ENCODE measurements at regions not wholly inside any gene's neighbourhood (a gene's known extent, or its start where the extent isn't known, plus 50 kb on each side); places are given as distances from the start of the nearest gene placed in this dataset.

- no peaks in the 10 kb centered on the region for H4K20me1 ChIP-seq (ENCODE audit: insufficient read depth)
- no peaks in the 10 kb centered on the region for H3K27me3 ChIP-seq (ENCODE audit: insufficient read depth, low read depth, low read length)
- H3K9ac ChIP-seq (ENCODE audit: low read length) = no peak overlapping the region
- H3K9me3 ChIP-seq (ENCODE audit: low read length) = no peaks in the 10 kb centered on the region
- H2AFZ ChIP-seq (ENCODE audit: low read depth, low read length) = no peak overlapping the region
- no peak overlapping the region for H3K4me3 ChIP-seq (ENCODE audit: low read length)
- H3K27ac ChIP-seq (ENCODE audit: low read length) = no peak overlapping the region
- H3K36me3 ChIP-seq (ENCODE audit: insufficient read depth, low read length) = no peaks in the 10 kb centered on the region
- H3K4me2 ChIP-seq (ENCODE audit: low read length) = no peak overlapping the region
- no peaks in the 10 kb centered on the region for H3K79me2 ChIP-seq (replicated peaks; ENCODE audit: insufficient read depth, low read length)
- H3K9me2 ChIP-seq (ENCODE audit: insufficient read depth, low read length) = no peaks in the 10 kb centered on the region
- H3F3A ChIP-seq (ENCODE audit: insufficient read depth, low read length, poor library complexity, severe bottlenecking) = no peaks in the 10 kb centered on the region
- TF ChIP-seq CTCF (IDR thresholded peaks at IDR 0.05; ENCODE audit: poor library complexity, severe bottlenecking) (no peak), RAD21 (conservative IDR thresholded peaks at IDR 0.05) (no peak), POLR2AphosphoS5 (IDR thresholded peaks at IDR 0.05) (no peak), EZH2 (IDR thresholded peaks at IDR 0.05; ENCODE audit: borderline replicate concordance, insufficient read depth, low read length, poor library complexity, severe bottlenecking) (no peak), REST (IDR thresholded peaks at IDR 0.05; ENCODE audit: borderline replicate concordance) (no peak), MXI1 (conservative IDR thresholded peaks at IDR 0.05; ENCODE audit: poor library complexity, severe bottlenecking) (no peak), TAF1 (IDR thresholded peaks at IDR 0.05; ENCODE audit: low read depth) (no peak), EP300 (conservative IDR thresholded peaks at IDR 0.05; ENCODE audit: poor library complexity, severe bottlenecking) (no peak), SMC3 (conservative IDR thresholded peaks at IDR 0.05; ENCODE audit: poor library complexity) (no peak)
These were observed 305.2 kb upstream of the ARSJ start for GRCh38 chr4:114284629-114285028.

DNA sequence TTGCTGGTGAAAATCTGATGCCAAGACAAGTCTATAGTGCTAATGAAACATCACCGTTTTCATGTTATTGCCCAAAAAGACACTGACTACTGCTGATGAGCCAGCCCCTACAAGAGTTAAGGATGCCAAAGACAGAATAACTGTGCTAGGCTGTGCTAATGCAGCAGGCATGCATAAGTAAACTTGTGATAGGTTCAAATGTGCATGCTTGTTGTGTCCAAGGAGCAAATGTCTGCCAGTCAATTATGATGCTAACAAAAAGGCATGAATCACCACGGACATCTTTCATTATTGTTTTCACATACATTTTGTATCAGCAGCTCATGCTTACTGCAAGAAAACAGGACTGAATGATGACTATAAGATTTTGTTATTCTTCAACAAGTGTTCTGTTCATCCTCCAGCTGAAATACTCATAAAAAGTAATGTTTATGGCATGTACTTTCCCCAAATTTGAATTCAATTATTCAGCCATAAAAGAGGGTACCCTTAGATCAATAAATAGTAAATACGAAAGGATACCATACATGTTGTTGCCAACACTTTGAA lies 306.9 kb upstream of the ARSJ start:
- no peaks in the 10 kb centered on the region for H3K36me3 ChIP-seq (ENCODE audit: insufficient read depth, low read length)
- no peak overlapping the region for H3K4me2 ChIP-seq (ENCODE audit: low read length)
- H2AFZ ChIP-seq (ENCODE audit: low read depth, low read length) = no peak overlapping the region

More for the DNA sequence above, 306.9 kb upstream of the ARSJ start:
- TF ChIP-seq EZH2 (IDR thresholded peaks at IDR 0.05; ENCODE audit: borderline replicate concordance, insufficient read depth, low read length, poor library complexity, severe bottlenecking) (no peak), CTCF (IDR thresholded peaks at IDR 0.05; ENCODE audit: poor library complexity, severe bottlenecking) (no peak), MXI1 (conservative IDR thresholded peaks at IDR 0.05; ENCODE audit: poor library complexity, severe bottlenecking) (no peak), EP300 (conservative IDR thresholded peaks at IDR 0.05; ENCODE audit: poor library complexity, severe bottlenecking) (no peak), POLR2AphosphoS5 (IDR thresholded peaks at IDR 0.05) (no peak), TAF1 (IDR thresholded peaks at IDR 0.05; ENCODE audit: low read depth) (no peak), REST (IDR thresholded peaks at IDR 0.05; ENCODE audit: borderline replicate concordance) (no peak), RAD21 (conservative IDR thresholded peaks at IDR 0.05) (no peak), SMC3 (conservative IDR thresholded peaks at IDR 0.05; ENCODE audit: poor library complexity) (no peak)
- H3K4me3 ChIP-seq (ENCODE audit: low read length) = no peak overlapping the region
- H3K9me2 ChIP-seq (ENCODE audit: insufficient read depth, low read length) = no peaks in the 10 kb centered on the region
- no peaks in the 10 kb centered on the region for H3K9me3 ChIP-seq (ENCODE audit: low read length)
- no peak overlapping the region for H3K9ac ChIP-seq (ENCODE audit: low read length)
- no peaks in the 10 kb centered on the region for H3K27me3 ChIP-seq (ENCODE audit: insufficient read depth, low read depth, low read length)
- no peaks in the 10 kb centered on the region for H3F3A ChIP-seq (ENCODE audit: insufficient read depth, low read length, poor library complexity, severe bottlenecking)
- H3K79me2 ChIP-seq (replicated peaks; ENCODE audit: insufficient read depth, low read length) = no peaks in the 10 kb centered on the region
- no peak overlapping the region for H3K27ac ChIP-seq (ENCODE audit: low read length)
- H4K20me1 ChIP-seq (ENCODE audit: insufficient read depth) = no peaks in the 10 kb centered on the region
